IMR-90 (cell line): ENCODE measurements at regions not wholly inside any gene's neighbourhood (a gene's known extent, or its start where the extent isn't known, plus 50 kb on each side); places are given as distances from the start of the nearest gene placed in this dataset.

Experiments used
- ATAC-seq: fragments of 200-7000 bp; cut with Tn5 transposase; 2 replicates; pipeline ENCODE4 v1.9.1; 2020; ENCODE audit warnings: low read depth, mild to moderate bottlenecking, moderate library complexity
- BruUV-seq: library from RNA; stranded (reverse); fragments of 400-500 nt; replicated peaks from 2 replicates; lab custom pipeline; 2021; lab: Mats Ljungman, UMichigan
- CTCF ChIA-PET: fragments of 300-600 bp; formaldehyde crosslinking; extraction: SDS; loops from one replicate; lab custom pipeline; 2021; ENCODE audit warnings: antibody characterized with exemption; lab: Yijun Ruan, JAX
- POLR2A ChIA-PET: fragments of 300-600 bp; sonication (Branson Sonifier 250); formaldehyde crosslinking; loops from one replicate; lab custom pipeline; 2022; ENCODE audit warnings: antibody characterized with exemption; ENCODE audit not compliant: unreplicated experiment; lab: Charles Lee
- DNase-seq: peaks from one replicate; pipeline ENCODE4 v3.0.0; 2013
- H2AFZ ChIP-seq: replicated peaks from 2 replicates; pipeline ENCODE3; 2013; ENCODE audit warnings: low read length, mild to moderate bottlenecking; ENCODE audit not compliant: poor library complexity
- H2AK5ac ChIP-seq: 2 replicates; pipeline ENCODE4 v1.6.1; 2013; ENCODE audit warnings: low read depth, low read length, inconsistent platforms
- H2AK9ac ChIP-seq: replicated peaks from 2 replicates; pipeline ENCODE3; 2013; ENCODE audit warnings: mild to moderate bottlenecking, low read depth, low read length, moderate library complexity; ENCODE audit not compliant: poor library complexity
- H2BK120ac ChIP-seq: 2 replicates; pipeline ENCODE4 v1.6.1; 2013; ENCODE audit warnings: low read depth, low read length, inconsistent platforms
- H2BK15ac ChIP-seq: 3 replicates; pipeline ENCODE4 v1.6.1; 2013; ENCODE audit warnings: low read depth, low read length, inconsistent platforms
- H2BK20ac ChIP-seq: 2 replicates; pipeline ENCODE4 v1.6.1; 2013; ENCODE audit warnings: low read depth, mild to moderate bottlenecking, inconsistent platforms, low read length, moderate library complexity
- H2BK5ac ChIP-seq: 2 replicates; pipeline ENCODE4 v1.6.1; 2013; ENCODE audit warnings: mild to moderate bottlenecking, low read depth, low read length, inconsistent platforms; ENCODE audit not compliant: poor library complexity, severe bottlenecking
- H3K14ac ChIP-seq: replicated peaks from 2 replicates; pipeline ENCODE4 v1.6.1; 2013; ENCODE audit warnings: low read depth, low read length, inconsistent platforms
- H3K18ac ChIP-seq: 2 replicates; pipeline ENCODE4 v1.6.1; 2013; ENCODE audit warnings: low read depth, low read length, control low read depth
- H3K23ac ChIP-seq: 2 replicates; pipeline ENCODE4 v1.6.1; 2013; ENCODE audit warnings: low read depth, low read length, inconsistent platforms
- H3K27ac ChIP-seq: 2 replicates; pipeline ENCODE4 v1.5.1; 2013; ENCODE audit warnings: mild to moderate bottlenecking, control low read depth, low read length; ENCODE audit not compliant: insufficient read depth
- H3K27me3 ChIP-seq: 2 replicates; pipeline ENCODE4 v1.6.1; 2013; ENCODE audit warnings: low read length; ENCODE audit not compliant: control insufficient read depth, insufficient read depth
- H3K36me3 ChIP-seq: 2 replicates; pipeline ENCODE4 v1.6.1; 2013; ENCODE audit warnings: low read length, mixed read lengths; ENCODE audit not compliant: control insufficient read depth, insufficient read depth
- H3K4ac ChIP-seq: 2 replicates; pipeline ENCODE4 v1.6.1; 2013; ENCODE audit warnings: low read depth, low read length, inconsistent platforms
- H3K4me1 ChIP-seq: 2 replicates; pipeline ENCODE4 v1.6.1; 2013; ENCODE audit warnings: low read length, mixed read lengths; ENCODE audit not compliant: control insufficient read depth, insufficient read depth
- H3K4me2 ChIP-seq: 2 replicates; pipeline ENCODE4 v1.6.1; 2013; ENCODE audit warnings: low read depth, mild to moderate bottlenecking, control low read depth, low read length, moderate library complexity
- H3K4me3 ChIP-seq: 2 replicates; pipeline ENCODE4 v1.5.1; 2013; ENCODE audit warnings: low read depth, mild to moderate bottlenecking, control low read depth, low read length, moderate library complexity; ENCODE audit not compliant: insufficient read depth
- H3K56ac ChIP-seq: 2 replicates; pipeline ENCODE4 v1.6.1; 2013; ENCODE audit warnings: low read length, inconsistent platforms; ENCODE audit not compliant: insufficient read depth; ENCODE audit errors: extremely low read depth
- H3K79me1 ChIP-seq, 2 experiments: 2 replicates each; pipeline ENCODE4 v1.6.1; 2013; ENCODE audit warnings: low read length in 2 of 2, inconsistent platforms in 1 of 2, low read depth in 1 of 2
- H3K9ac ChIP-seq: 2 replicates; pipeline ENCODE4 v1.6.1; 2013; ENCODE audit warnings: low read depth, low read length, control low read depth
- H3K9me1 ChIP-seq: 2 replicates; pipeline ENCODE4 v1.6.1; 2013; ENCODE audit warnings: low read length, inconsistent platforms; ENCODE audit not compliant: insufficient read depth
- H3K9me3 ChIP-seq: 2 replicates; pipeline ENCODE4 v1.6.1; 2013; ENCODE audit warnings: low read length; ENCODE audit not compliant: control insufficient read depth, insufficient read depth
- H4K20me1 ChIP-seq: 2 replicates; pipeline ENCODE4 v1.6.1; 2013; ENCODE audit warnings: low read length, inconsistent platforms; ENCODE audit not compliant: insufficient read depth
- H4K5ac ChIP-seq: 2 replicates; pipeline ENCODE4 v1.6.1; 2013; ENCODE audit warnings: mild to moderate bottlenecking, low read depth, low read length, control low read depth
- H4K8ac ChIP-seq, 2 experiments: 2 replicates each; pipeline ENCODE4 v1.6.1; 2013; ENCODE audit warnings: low read depth in 2 of 2, low read length in 2 of 2, control low read depth in 1 of 2, inconsistent platforms in 1 of 2
- H4K91ac ChIP-seq: 2 replicates; pipeline ENCODE4 v1.6.1; 2013; ENCODE audit warnings: low read depth, low read length, inconsistent platforms; ENCODE audit not compliant: insufficient read depth
- CHD1 ChIP-seq: IDR thresholded peaks from 2 replicates; pipeline ENCODE4 v1.6.1; 2012; ENCODE audit warnings: low read depth, low read length, improper control_type of control experiment
- FOS ChIP-seq: fragments of 150-350 bp; IDR thresholded peaks from 2 replicates; pipeline ENCODE4 v1.6.1; 2016; ENCODE audit warnings: low read depth, low read length
- WGBS, 2 experiments: methylation state at CpG; one replicate each; pipeline versions ENCODE4 v1.1.5 to v1.1.7; 2013; ENCODE audit warnings: missing lambda C conversion rate in 2 of 2; ENCODE audit not compliant: insufficient read length in 1 of 2; ENCODE audit errors: extremely low coverage in 2 of 2; 5-methylcytosine and 5-hydroxymethylcytosine counted together
- dilution Hi-C: fragments of 300-500 bp; cut with HindIII; formaldehyde crosslinking; loops from one replicate; pipeline ENCODE4 v1.14.3; 2018; ENCODE audit warnings: low sequenced_read_pairs; ENCODE audit not compliant: unreplicated experiment
- in situ Hi-C: fragments of 300-500 bp; cut with MboI; formaldehyde crosslinking; loops from 3 replicates; pipeline ENCODE4 v1.14.3; 2019; ENCODE audit warnings: low sequenced_read_pairs, inconsistent platforms, mixed read lengths
- intact Hi-C: fragments of 100-400 bp; cut with micrococcal nuclease; formaldehyde crosslinking; loops from 2 replicates; pipeline ENCODE4 v1.10.0; 2022

- Histone ChIP-seq H3K14ac (no peak overlapping the region), H2AK5ac (no peak overlapping the region), H2AFZ (no peak overlapping the region), H4K91ac (no peak overlapping the region), H2BK20ac (no peak overlapping the region), H3K9ac (no peak overlapping the region), H3K4me3 (no peak overlapping the region), H3K27ac (no peak overlapping the region), H3K18ac (no peak overlapping the region), H3K4ac (no peak overlapping the region), H2BK120ac (no peak overlapping the region), H3K79me1 (no peaks in the 10 kb centered on the region), H3K23ac (no peak overlapping the region), H3K27me3 (peaks cover 10% of the 10 kb centered on the region), H3K4me2 (no peak overlapping the region), H4K20me1 (no peaks in the 10 kb centered on the region), H4K8ac (no peak overlapping the region), H4K5ac (no peak overlapping the region), H3K56ac (no peak overlapping the region), H2AK9ac (no peak overlapping the region), H3K36me3 (no peaks in the 10 kb centered on the region), H2BK5ac (no peak overlapping the region), H2BK15ac (no peak overlapping the region), H3K4me1 (no peaks in the 10 kb centered on the region), H3K9me3 (no peaks in the 10 kb centered on the region), H3K9me1 (no peaks in the 10 kb centered on the region)
- DNase-seq (no peak), ATAC-seq (no peak)
- no peak for TF ChIP-seq FOS
- no peak for TF ChIP-seq CHD1
- ChIA-PET CTCF (no interaction called here), POLR2A (no interaction called here)
- intact Hi-C loops (no loop called here), dilution Hi-C loops (no loop called here), in situ Hi-C loops (no loop called here)
- WGBS, 2 experiments: no CpG with 5 or more reads among the region's 3 CpGs
- BruUV-seq: no TSS peak
These were observed 56.5 kb upstream of the ADRB1 start for GRCh38 chr10:113987156-113987555.
